Renal pelvis (tissue), 1 donor: ENCODE measurements at regions not wholly inside any gene's neighbourhood (a gene's known extent, or its start where the extent isn't known, plus 50 kb on each side); places are given as distances from the start of the nearest gene placed in this dataset.
"Not testable (repeated sequence)": the region's sequence is repeated elsewhere in the genome, so short reads cannot be mapped to it uniquely, and the experiment has no call there.

Experiments
- DNase-seq: peaks from one replicate; pipeline ENCODE4 v3.0.0-alpha.2; 2013

GRCh38 chr3:113377158-113377557 lies 64.1 kb downstream of the CFAP44 start:
- no peak for DNase-seq

DNA sequence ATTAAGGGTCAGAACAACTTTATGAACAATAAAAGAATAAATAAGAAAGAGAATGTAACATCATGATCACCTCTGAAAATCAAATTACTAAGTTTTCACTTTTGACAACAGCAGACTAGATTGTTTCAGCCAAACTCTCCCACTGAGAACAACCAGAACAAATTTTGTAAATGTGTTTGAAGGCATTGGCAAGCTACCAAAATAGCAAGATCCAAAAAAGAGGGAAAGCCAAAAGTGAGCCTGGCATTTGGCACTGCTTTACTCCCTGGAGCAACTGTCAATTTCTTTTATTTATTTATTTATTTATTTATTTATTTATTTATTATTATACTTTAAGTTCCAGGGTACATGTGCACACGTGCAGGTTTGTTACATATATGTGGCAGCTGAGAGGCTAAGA lies 67.2 kb downstream of the CFAP44 start:
- DNase-seq, result no peak

DNA sequence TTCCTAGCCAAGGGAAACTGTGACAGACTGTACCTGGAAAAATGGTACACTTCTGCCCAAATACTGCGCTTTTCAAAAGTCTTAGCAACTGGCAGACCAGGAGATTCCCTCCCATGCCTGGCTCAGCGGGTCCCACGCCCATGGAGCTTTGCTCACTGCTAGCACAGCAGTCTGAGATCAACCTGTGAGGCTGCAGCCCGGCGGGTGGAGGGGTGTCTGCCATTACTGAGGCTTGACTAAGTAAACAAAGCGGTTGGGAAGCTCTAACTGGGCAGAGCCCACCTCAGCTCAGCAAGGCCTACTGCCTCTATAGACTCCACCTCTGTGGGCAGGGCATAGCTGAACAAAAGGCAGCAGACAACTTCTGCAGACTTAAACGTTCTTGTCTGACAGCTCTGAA lies 74.5 kb downstream of the CFAP44 start:
- DNase-seq, result peak; percentile 4

- not testable (repeated sequence) for DNase-seq
Observed at GRCh38 chr3:113355340-113355739, 86.0 kb downstream of the CFAP44 start.

DNA sequence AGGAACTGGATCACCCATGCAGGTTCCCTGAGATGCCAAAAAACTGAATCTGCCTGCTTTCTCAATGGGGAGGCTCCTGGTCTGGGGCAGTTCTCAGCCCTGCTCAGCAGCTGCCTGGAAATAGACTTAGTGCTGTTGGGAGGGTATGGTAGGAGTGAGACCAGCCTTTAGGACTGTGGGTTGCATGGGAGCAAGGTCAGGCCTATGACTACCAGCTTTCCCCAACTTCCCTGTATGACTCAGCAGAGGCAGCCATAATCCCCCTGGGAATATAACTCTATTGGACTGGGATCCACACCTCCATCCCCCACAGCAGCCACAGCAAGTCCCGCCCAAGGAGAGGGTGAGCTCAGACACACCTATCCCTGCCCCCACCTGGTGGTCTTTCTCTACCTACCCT lies 87.0 kb downstream of the CFAP44 start:
- no peak for DNase-seq

DNA sequence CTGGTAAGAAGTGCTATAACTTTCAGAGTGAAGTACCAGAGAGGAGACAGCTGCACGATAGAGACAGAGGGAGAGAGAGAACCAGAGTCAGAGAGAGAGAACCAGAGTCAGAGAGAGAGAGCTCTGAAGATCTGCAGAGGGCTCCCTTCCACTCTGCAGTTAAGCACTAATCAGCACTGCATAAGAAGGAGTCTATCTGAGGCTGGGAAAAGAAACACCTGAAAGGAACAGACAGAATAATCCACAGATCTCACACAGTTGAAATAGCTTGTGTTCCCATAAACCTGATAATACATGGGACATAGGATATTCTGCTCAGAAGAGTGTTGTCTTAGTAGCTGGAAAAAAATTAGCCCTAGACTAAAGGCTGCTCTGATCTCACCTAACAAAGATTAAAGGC lies 87.6 kb downstream of the CFAP44 start:
- no peak for DNase-seq

DNA sequence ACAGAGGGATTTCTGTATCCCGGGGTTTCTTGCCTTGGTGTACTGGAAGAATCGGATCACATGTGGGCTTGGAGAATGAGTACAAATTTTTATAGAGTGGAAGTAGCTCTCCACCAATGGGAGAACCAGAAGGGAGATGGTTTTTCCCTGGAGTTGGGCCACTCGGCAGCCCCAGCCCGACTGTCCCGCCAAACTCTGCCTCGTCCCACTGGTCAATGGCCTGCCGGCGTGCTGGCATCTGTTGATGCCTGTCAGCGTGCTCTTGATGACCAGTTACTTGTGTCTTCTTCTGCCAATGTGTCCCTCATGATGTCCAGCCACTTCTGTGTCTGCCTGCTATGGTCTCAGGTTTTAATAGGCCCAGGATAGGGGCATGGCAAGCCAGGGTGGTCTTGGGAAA lies 100.5 kb downstream of the CFAP44 start:
- no peak for DNase-seq

- DNase-seq, result no peak
Observed at GRCh38 chr3:113339616-113340244, 101.6 kb downstream of the CFAP44 start.
